ENCODE measurements at regions not wholly inside any gene's neighbourhood (a gene's known extent, or its start where the extent isn't known, plus 50 kb on each side); places are given as distances from the start of the nearest gene placed in this dataset.

DNA sequence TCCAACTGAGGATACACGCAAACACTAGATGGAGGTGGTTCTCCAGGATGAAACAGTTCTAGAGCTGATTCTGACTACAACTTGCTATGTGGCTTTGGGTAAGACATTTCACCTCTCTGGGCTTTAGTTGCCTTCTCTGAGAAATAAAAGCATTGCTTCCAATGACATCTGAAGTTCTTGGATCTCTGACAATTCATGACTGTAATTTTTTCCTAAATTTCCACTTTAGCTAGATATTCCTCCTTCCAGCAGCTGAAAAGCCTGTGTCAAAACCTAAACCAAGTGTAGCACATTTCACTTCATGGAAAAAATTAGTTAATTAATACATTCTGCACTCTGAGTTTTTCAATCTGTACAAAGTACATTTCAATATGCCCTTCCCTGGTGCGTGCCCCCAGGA, 50.0 kb upstream of the ANK3 start:
- no peak for DNase-seq

More for the DNA sequence above, 50.0 kb upstream of the ANK3 start:
- Histone ChIP-seq H3K9me3 (no peaks in the 10 kb centered on the region), H3K4me3 (no peak overlapping the region), H3K36me3 (ENCODE audit: low read depth, missing control alignments) (no peaks in the 10 kb centered on the region), H3K4me1 (no peaks in the 10 kb centered on the region), H3K27ac (no peak overlapping the region), H3K27me3 (no peaks in the 10 kb centered on the region)
- intact Hi-C loops (cut with DNase I; ENCODE audit: low total_unique reads) = loop anchor here (10.0 kb wide), 1 partner anchor 205 kb away; no protein-coding TSS in a partner anchor
- TF ChIP-seq, protein P1, sequence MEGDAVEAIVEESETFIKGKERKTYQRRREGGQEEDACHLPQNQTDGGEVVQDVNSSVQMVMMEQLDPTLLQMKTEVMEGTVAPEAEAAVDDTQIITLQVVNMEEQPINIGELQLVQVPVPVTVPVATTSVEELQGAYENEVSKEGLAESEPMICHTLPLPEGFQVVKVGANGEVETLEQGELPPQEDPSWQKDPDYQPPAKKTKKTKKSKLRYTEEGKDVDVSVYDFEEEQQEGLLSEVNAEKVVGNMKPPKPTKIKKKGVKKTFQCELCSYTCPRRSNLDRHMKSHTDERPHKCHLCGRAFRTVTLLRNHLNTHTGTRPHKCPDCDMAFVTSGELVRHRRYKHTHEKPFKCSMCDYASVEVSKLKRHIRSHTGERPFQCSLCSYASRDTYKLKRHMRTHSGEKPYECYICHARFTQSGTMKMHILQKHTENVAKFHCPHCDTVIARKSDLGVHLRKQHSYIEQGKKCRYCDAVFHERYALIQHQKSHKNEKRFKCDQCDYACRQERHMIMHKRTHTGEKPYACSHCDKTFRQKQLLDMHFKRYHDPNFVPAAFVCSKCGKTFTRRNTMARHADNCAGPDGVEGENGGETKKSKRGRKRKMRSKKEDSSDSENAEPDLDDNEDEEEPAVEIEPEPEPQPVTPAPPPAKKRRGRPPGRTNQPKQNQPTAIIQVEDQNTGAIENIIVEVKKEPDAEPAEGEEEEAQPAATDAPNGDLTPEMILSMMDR (IDR thresholded peaks at IDR 0.05) = no peak
- no peak for TF ChIP-seq POLR2A (IDR thresholded peaks at IDR 0.05)
- WGBS, 2 donors = 85 to 87% methylated on average over 2 of the region's 2 CpGs
